ENCODE measurements at regions not wholly inside any gene's neighbourhood (a gene's known extent, or its start where the extent isn't known, plus 50 kb on each side); places are given as distances from the start of the nearest gene placed in this dataset.

GRCh38 chr18:78679613-78680260, 299.9 kb upstream of the SALL3 start:
- TF ChIP-seq CTCF (IDR thresholded peaks at IDR 0.05) (no peak), POLR2A (IDR thresholded peaks at IDR 0.05) (no peak)

Data from sigmoid colon (tissue), 3 donors.